ENCODE measurements at regions not wholly inside any gene's neighbourhood (a gene's known extent, or its start where the extent isn't known, plus 50 kb on each side); places are given as distances from the start of the nearest gene placed in this dataset.

- no peaks in the 10 kb centered on the region for H3K9me3 ChIP-seq
- intact Hi-C loops (cut with DNase I), result no loop called here
- no peaks in the 10 kb centered on the region for H3K27me3 ChIP-seq
- no peak for DNase-seq
- WGBS, 3 donors, result 69 to 88% (median 79%) methylated on average over 1 of the region's 1 CpG
- TF ChIP-seq EP300 (IDR thresholded peaks at IDR 0.05) (no peak), POLR2A (IDR thresholded peaks at IDR 0.05) (no peak), CTCF (IDR thresholded peaks at IDR 0.05) (no peak)
- no peaks in the 10 kb centered on the region for H3K36me3 ChIP-seq
- no peak overlapping the region for H3K27ac ChIP-seq
- no peak overlapping the region for H3K4me3 ChIP-seq
- H3K4me1 ChIP-seq (ENCODE audit: insufficient read depth), result no peaks in the 10 kb centered on the region
Observed at GRCh38 chr1:104358086-104358485, 608.4 kb downstream of the AMY1C start.

- no peaks in the 10 kb centered on the region for H3K27me3 ChIP-seq
- DNase-seq, result no peak
- no peaks in the 10 kb centered on the region for H3K4me1 ChIP-seq (ENCODE audit: insufficient read depth)
- intact Hi-C loops (cut with DNase I), result no loop called here
- no peaks in the 10 kb centered on the region for H3K36me3 ChIP-seq
- no peaks in the 10 kb centered on the region for H3K9me3 ChIP-seq
- no peak overlapping the region for H3K4me3 ChIP-seq
- WGBS, 3 donors, result 45 to 53% (median 46%) methylated on average over 3 of the region's 3 CpGs
- no peak overlapping the region for H3K27ac ChIP-seq
- TF ChIP-seq CTCF (IDR thresholded peaks at IDR 0.05) (no peak), EP300 (IDR thresholded peaks at IDR 0.05) (no peak), POLR2A (IDR thresholded peaks at IDR 0.05) (no peak)
Observed at GRCh38 chr1:104358621-104359020, 608.9 kb downstream of the AMY1C start.

- Histone ChIP-seq H3K4me1 (ENCODE audit: insufficient read depth) (no peaks in the 10 kb centered on the region), H3K4me3 (no peak overlapping the region), H3K36me3 (no peaks in the 10 kb centered on the region), H3K9me3 (no peaks in the 10 kb centered on the region), H3K27me3 (no peaks in the 10 kb centered on the region), H3K27ac (no peak overlapping the region)
- intact Hi-C loops (cut with DNase I), result no loop called here
- TF ChIP-seq POLR2A (IDR thresholded peaks at IDR 0.05) (no peak), CTCF (IDR thresholded peaks at IDR 0.05) (no peak), EP300 (IDR thresholded peaks at IDR 0.05) (no peak)
- WGBS, 3 donors, result 14 to 37% (median 33%) methylated on average over 1 of the region's 1 CpG
- no peak for DNase-seq
Observed at GRCh38 chr1:104378414-104378813, 628.7 kb downstream of the AMY1C start.

GRCh38 chr1:104380003-104380402 is 630.3 kb downstream of the AMY1C start:
- no peak overlapping the region for H3K4me3 ChIP-seq
- H3K9me3 ChIP-seq, result no peaks in the 10 kb centered on the region
- H3K27me3 ChIP-seq, result no peaks in the 10 kb centered on the region
- intact Hi-C loops (cut with DNase I), result no loop called here
- no peak overlapping the region for H3K27ac ChIP-seq
- DNase-seq, result no peak
- H3K4me1 ChIP-seq (ENCODE audit: insufficient read depth), result no peaks in the 10 kb centered on the region
- TF ChIP-seq CTCF (IDR thresholded peaks at IDR 0.05) (no peak), POLR2A (IDR thresholded peaks at IDR 0.05) (no peak), EP300 (IDR thresholded peaks at IDR 0.05) (no peak)
- WGBS, 3 donors, result 89 to 91% (median 90%) methylated on average over 2 of the region's 2 CpGs
- no peaks in the 10 kb centered on the region for H3K36me3 ChIP-seq
